ENCODE measurements at regions not wholly inside any gene's neighbourhood (a gene's known extent, or its start where the extent isn't known, plus 50 kb on each side); places are given as distances from the start of the nearest gene placed in this dataset.

- Histone ChIP-seq H3K4me2 (ENCODE audit: insufficient read depth, low read length) (peak overlapping the region; percentile 90), H3K4me3 (replicated peaks in 1 of 3; ENCODE audit: insufficient read depth in 1 of 3, low read depth in 1 of 3, low read length in 3 of 3) (peak overlapping the region in 1 of 3 experiments; percentile 33), H2AFZ (ENCODE audit: low read depth, low read length) (peak overlapping the region; percentile 64), H3K79me2 (ENCODE audit: control insufficient read depth, insufficient read depth, low read length) (no peaks in the 10 kb centered on the region), H4K20me1 (replicated peaks; ENCODE audit: control insufficient read depth, extremely low read depth, insufficient read depth, low read length) (no peaks in the 10 kb centered on the region), H3K9me3 (replicated peaks; ENCODE audit: control insufficient read depth, insufficient read depth, low read length) (no peaks in the 10 kb centered on the region), H3K27ac (ENCODE audit: insufficient read depth, low read depth, low read length) (peak overlapping the region; percentile 54), H3K36me3 (ENCODE audit: control insufficient read depth in 2 of 2, extremely low read depth in 1 of 2, insufficient read depth in 2 of 2, low read length in 2 of 2) (no peaks in the 10 kb centered on the region), H3K9me1 (replicated peaks; ENCODE audit: control insufficient read depth, extremely low read depth, insufficient read depth, low read length) (no peaks in the 10 kb centered on the region), H3K4me1 (ENCODE audit: control insufficient read depth, extremely low read depth, insufficient read depth, low read length) (peaks cover 17% of the 10 kb centered on the region), H3K27me3 (ENCODE audit: control insufficient read depth in 2 of 2, insufficient read depth in 2 of 2, low read length in 2 of 2) (no peaks in the 10 kb centered on the region), H3K9ac (replicated peaks; ENCODE audit: extremely low read depth, insufficient read depth, low read length) (peak overlapping the region; percentile 65)
- CTCF ChIA-PET, result interaction anchor here (2.1 to 3.9 kb wide), 4 partner anchors 13 to 235 kb away, joined by 5 to 24 read pairs (median 10); partner anchors contain the start of gene TRIB2
- FAIRE-seq (peak; percentile 69), DNase-seq (ENCODE audit: low read depth, low spot score) (peak; percentile 74)
- POLR2A ChIA-PET, result no interaction called here
- intact Hi-C loops (cut with micrococcal nuclease), result loop anchor here (1.0 to 10.0 kb wide), 4 partner anchors 14 to 776 kb away; no protein-coding TSS in a partner anchor
- BruUV-seq (replicated peaks), result no TSS peak
- TF ChIP-seq JUN (IDR thresholded peaks at IDR 0.05; ENCODE audit: borderline replicate concordance, insufficient read depth, insufficient read length, low read depth), result peak; percentile 63
- no peak for TF ChIP-seq MYC (IDR thresholded peaks at IDR 0.05; ENCODE audit: low read depth, low read length)
- no peak for TF ChIP-seq POLR2A (IDR thresholded peaks at IDR 0.05; ENCODE audit: low read depth, low read length)
- TF ChIP-seq POLR2AphosphoS5 (IDR thresholded peaks at IDR 0.05; ENCODE audit: insufficient read depth, low read depth, low read length), result peak; percentile 54
- TF ChIP-seq, protein P1, sequence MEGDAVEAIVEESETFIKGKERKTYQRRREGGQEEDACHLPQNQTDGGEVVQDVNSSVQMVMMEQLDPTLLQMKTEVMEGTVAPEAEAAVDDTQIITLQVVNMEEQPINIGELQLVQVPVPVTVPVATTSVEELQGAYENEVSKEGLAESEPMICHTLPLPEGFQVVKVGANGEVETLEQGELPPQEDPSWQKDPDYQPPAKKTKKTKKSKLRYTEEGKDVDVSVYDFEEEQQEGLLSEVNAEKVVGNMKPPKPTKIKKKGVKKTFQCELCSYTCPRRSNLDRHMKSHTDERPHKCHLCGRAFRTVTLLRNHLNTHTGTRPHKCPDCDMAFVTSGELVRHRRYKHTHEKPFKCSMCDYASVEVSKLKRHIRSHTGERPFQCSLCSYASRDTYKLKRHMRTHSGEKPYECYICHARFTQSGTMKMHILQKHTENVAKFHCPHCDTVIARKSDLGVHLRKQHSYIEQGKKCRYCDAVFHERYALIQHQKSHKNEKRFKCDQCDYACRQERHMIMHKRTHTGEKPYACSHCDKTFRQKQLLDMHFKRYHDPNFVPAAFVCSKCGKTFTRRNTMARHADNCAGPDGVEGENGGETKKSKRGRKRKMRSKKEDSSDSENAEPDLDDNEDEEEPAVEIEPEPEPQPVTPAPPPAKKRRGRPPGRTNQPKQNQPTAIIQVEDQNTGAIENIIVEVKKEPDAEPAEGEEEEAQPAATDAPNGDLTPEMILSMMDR (IDR thresholded peaks at IDR 0.05; ENCODE audit: extremely low read depth in 1 of 2, insufficient read depth in 1 of 2, low read depth in 1 of 2, low read length in 2 of 2), result no peak
- peak; percentile 55 for TF ChIP-seq FOS (IDR thresholded peaks at IDR 0.05; ENCODE audit: borderline replicate concordance, insufficient read depth, low read length)
- TF ChIP-seq, protein P2, sequence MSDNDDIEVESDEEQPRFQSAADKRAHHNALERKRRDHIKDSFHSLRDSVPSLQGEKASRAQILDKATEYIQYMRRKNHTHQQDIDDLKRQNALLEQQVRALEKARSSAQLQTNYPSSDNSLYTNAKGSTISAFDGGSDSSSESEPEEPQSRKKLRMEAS (IDR thresholded peaks at IDR 0.05; ENCODE audit: insufficient read depth, insufficient read length), result no peak
- peak; percentile 91 for TF ChIP-seq GATA2 (IDR thresholded peaks at IDR 0.05; ENCODE audit: insufficient read depth, insufficient read length, low read depth, low read length)
- TF ChIP-seq EZH2 (IDR thresholded peaks at IDR 0.05; ENCODE audit: borderline replicate concordance, low read depth, low read length, severe bottlenecking), result no peak
- dilution Hi-C loops (cut with MboI; ENCODE audit: extremely low pct_ligation_motif_present, low sequenced_read_pairs), result no loop called here
Observed at GRCh38 chr2:12950957-12951656, 234.4 kb downstream of the TRIB2 start.

Data from endothelial cell of umbilical vein (primary cell).